K562 (cell line): ENCODE measurements at regions not wholly inside any gene's neighbourhood (a gene's known extent, or its start where the extent isn't known, plus 50 kb on each side); places are given as distances from the start of the nearest gene placed in this dataset.

Experiments used
- ATAC-seq: fragments of 200-7000 bp; cut with Tn5 transposase; 3 replicates; pipeline ENCODE4 v1.9.1; 2020; ENCODE audit warnings: moderate library complexity
- BruUV-seq: library from RNA; stranded (reverse); fragments of 400-500 nt; replicated peaks from 2 replicates; lab custom pipeline; 2021; lab: Mats Ljungman, UMichigan
- CTCF ChIA-PET: fragments of 300-600 bp; formaldehyde crosslinking; extraction: SDS; loops from one replicate; lab custom pipeline; 2021; ENCODE audit warnings: low intra/inter-chr PET ratio; lab: Yijun Ruan, JAX
- POLR2A ChIA-PET: fragments of 300-600, 350-650 bp; sonication (Branson Sonifier 250); formaldehyde crosslinking; extraction: SDS; loops from one replicate; lab custom pipeline; 2021; ENCODE audit warnings: antibody characterized with exemption, inconsistent platforms; lab: Yijun Ruan, JAX
- DNase-seq, 4 experiments: peaks; one replicate each; pipeline versions ENCODE4 v3.0.0 to v3.0.0-alpha.2; 2011 to 2018; ENCODE audit warnings: low spot score in 3 of 4, mixed read lengths in 3 of 4; ENCODE audit errors: extremely low read depth in 1 of 4
- FAIRE-seq: peaks from 2 replicates; lab custom pipeline; 2011; peaks lifted over from hg19 to GRCh38; lab: Jason Lieb, UNC
- H2AFZ ChIP-seq: 2 replicates; pipeline ENCODE4 v1.6.0; 2011; ENCODE audit warnings: low read depth, low read length, control low read depth, inconsistent platforms
- H3K27ac ChIP-seq: fragments of 200-600 bp; 3 replicates; pipeline ENCODE4 v1.8.0; 2011; ENCODE audit warnings: low read depth, mild to moderate bottlenecking, control low read depth, inconsistent platforms, low read length, moderate library complexity, mixed read lengths; ENCODE audit errors: extremely low read depth
- H3K27me3 ChIP-seq, 2 experiments: fragments of 300-600 bp in 1 of 2; 2 replicates in 1 of 2; 3 replicates in 1 of 2; pipeline versions ENCODE4 v1.6.0 to v1.8.0; 2011; ENCODE audit warnings: inconsistent platforms in 2 of 2, low read length in 2 of 2, mild to moderate bottlenecking in 1 of 2, mixed read lengths in 1 of 2, moderate library complexity in 1 of 2; ENCODE audit not compliant: control insufficient read depth in 2 of 2, insufficient read depth in 2 of 2
- H3K36me3 ChIP-seq: fragments of 300-600 bp; 3 replicates; pipeline ENCODE4 v1.8.0; 2011; ENCODE audit warnings: mild to moderate bottlenecking, low read length, inconsistent platforms; ENCODE audit not compliant: control insufficient read depth, insufficient read depth
- H3K4me1 ChIP-seq, 2 experiments: fragments of 200-600 bp in 1 of 2; replicated peaks in 1 of 2; 2 replicates in 1 of 2; 3 replicates in 1 of 2; pipeline versions ENCODE4 v1.5.1 to v1.8.0; 2011; ENCODE audit warnings: inconsistent platforms in 2 of 2, low read length in 2 of 2, mild to moderate bottlenecking in 1 of 2, mixed read lengths in 1 of 2, moderate library complexity in 1 of 2; ENCODE audit not compliant: control insufficient read depth in 2 of 2, insufficient read depth in 2 of 2
- H3K4me2 ChIP-seq: 2 replicates; pipeline ENCODE4 v1.6.1; 2011; ENCODE audit warnings: low read length, control low read depth, inconsistent platforms, mixed read lengths; ENCODE audit not compliant: insufficient read depth
- H3K4me3 ChIP-seq: fragments of 200-600 bp; sonication (generic), shearing (Covaris generic); 2 replicates; pipeline ENCODE4 v1.5.1; 2016; ENCODE audit warnings: control low read depth, inconsistent platforms
- H3K79me2 ChIP-seq: fragments of 200-600 bp; 3 replicates; pipeline ENCODE4 v1.8.0; 2011; ENCODE audit warnings: low read length, inconsistent platforms; ENCODE audit not compliant: control insufficient read depth, insufficient read depth
- H3K9ac ChIP-seq, 2 experiments: 2 replicates each; pipeline versions ENCODE4 v1.6.0 to v1.6.1; 2011; ENCODE audit warnings: low read depth in 2 of 2, low read length in 2 of 2, control low read depth in 1 of 2, inconsistent platforms in 1 of 2, mild to moderate bottlenecking in 1 of 2, mixed read lengths in 1 of 2; ENCODE audit not compliant: insufficient read depth in 1 of 2
- H3K9me1 ChIP-seq: one replicate; pipeline ENCODE4 v1.6.0; 2011; ENCODE audit warnings: inconsistent platforms, mild to moderate bottlenecking, low read length, moderate library complexity; ENCODE audit not compliant: control insufficient read depth, insufficient read depth
- H3K9me3 ChIP-seq: replicated peaks from 2 replicates; pipeline ENCODE4 v1.5.1; 2011; ENCODE audit warnings: low read depth, low read length, inconsistent platforms; ENCODE audit not compliant: control insufficient read depth, insufficient read depth
- H4K20me1 ChIP-seq: replicated peaks from 2 replicates; pipeline ENCODE4 v1.6.1; 2011; ENCODE audit warnings: low read length, inconsistent platforms, mixed read lengths; ENCODE audit not compliant: control insufficient read depth, insufficient read depth
- ELF4 ChIP-seq: fragments of 450-650 bp; formaldehyde crosslinking; IDR thresholded peaks from 2 replicates; pipeline ENCODE4 v1.4.0; 2022; ENCODE audit warnings: missing genetic modification characterization
- KAT8 ChIP-seq: fragments of 450-650 bp; IDR thresholded peaks from 2 replicates; pipeline ENCODE4 v1.6.1; 2016; ENCODE audit warnings: low read depth, mild to moderate bottlenecking
- KLF13 ChIP-seq: fragments of 450-650 bp; IDR thresholded peaks from 2 replicates; pipeline ENCODE4 v1.6.1; 2016; ENCODE audit warnings: missing genetic modification characterization, low read depth, mild to moderate bottlenecking, missing compliant biosample characterization, moderate library complexity, borderline replicate concordance
- MAFG ChIP-seq: fragments of 450-650 bp; conservative IDR thresholded peaks from 2 replicates; pipeline ENCODE4 v1.6.1; 2016; ENCODE audit warnings: missing genetic modification characterization, missing compliant biosample characterization
- NELFE ChIP-seq: IDR thresholded peaks from 2 replicates; pipeline ENCODE4 v1.6.1; 2011; ENCODE audit warnings: mild to moderate bottlenecking; ENCODE audit not compliant: insufficient read depth, insufficient read length
- RBM17 ChIP-seq: fragments of 200-400 bp; formaldehyde crosslinking; IDR thresholded peaks from 2 replicates; pipeline ENCODE4 v1.6.1; 2017; ENCODE audit warnings: low read depth, mild to moderate bottlenecking, low read length, borderline replicate concordance
- SUPT5H ChIP-seq: fragments of 450-650 bp; IDR thresholded peaks from 2 replicates; pipeline ENCODE4 v1.6.1; 2016
- YY1 ChIP-seq, 3 experiments: IDR thresholded peaks; 2 replicates each; pipeline ENCODE4 v1.6.1; 2011; ENCODE audit warnings: low read length in 2 of 3, mild to moderate bottlenecking in 2 of 3, moderate library complexity in 2 of 3, borderline replicate concordance in 1 of 3, control low read depth in 1 of 3, low read depth in 1 of 3; ENCODE audit not compliant: insufficient read depth in 3 of 3, insufficient replicate concordance in 2 of 3, control insufficient read depth in 1 of 3, insufficient read length in 1 of 3; ENCODE audit errors: extremely low read depth in 1 of 3
- ZBTB17 ChIP-seq: fragments of 450-650 bp; formaldehyde crosslinking; IDR thresholded peaks from 2 replicates; pipeline ENCODE4 v1.4.0; 2020; ENCODE audit warnings: mild to moderate bottlenecking
- ZNF408 ChIP-seq: fragments of 250-450 bp; sonication (Bioruptor Pico); IDR thresholded peaks from 2 replicates; pipeline ENCODE4 v1.4.0; 2020; ENCODE audit warnings: low read depth, mild to moderate bottlenecking, moderate library complexity
- WGBS: fragments of 100-300 bp; shearing (Covaris generic); methylation state at CpG from one replicate; pipeline ENCODE4 v1.1.6; 2016; ENCODE audit warnings: low coverage, mixed read lengths; ENCODE audit not compliant: insufficient coverage; ENCODE audit errors: missing lambda C conversion rate; 5-methylcytosine and 5-hydroxymethylcytosine counted together
- in situ Hi-C: fragments of 300-500 bp; cut with MboI; formaldehyde crosslinking; loops from 4 replicates; pipeline ENCODE4 v1.15.0; 2018; ENCODE audit warnings: inconsistent platforms, mixed read lengths
- intact Hi-C: fragments of 100-400 bp; cut with micrococcal nuclease; formaldehyde crosslinking; loops from 2 replicates; pipeline ENCODE4 v1.14.2; 2022
- TF ChIP-seq, protein P1 (sequence below): fragments of 150-350 bp; IDR thresholded peaks from 2 replicates; pipeline ENCODE4 v1.6.1; 2014; ENCODE audit warnings: low read depth, mild to moderate bottlenecking, low read length, borderline replicate concordance

DNA sequence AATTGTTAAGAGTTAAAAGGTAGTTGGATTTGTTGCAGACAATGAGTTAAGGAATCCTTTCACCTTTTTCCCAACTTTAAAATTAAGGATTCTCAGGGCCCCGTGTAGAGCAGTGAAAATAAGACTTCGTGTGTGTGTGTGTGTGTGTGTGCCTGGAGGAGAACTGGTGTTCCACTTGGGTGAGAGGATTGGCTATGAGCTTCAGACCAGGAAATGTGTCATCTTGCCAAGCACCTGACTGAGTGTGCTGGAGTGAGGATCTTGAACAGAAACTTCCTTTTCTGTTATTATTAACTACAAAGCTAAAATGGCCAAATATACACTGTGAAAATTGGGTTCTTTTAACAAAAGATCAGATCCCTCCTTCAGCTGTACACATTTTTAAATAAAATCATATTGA lies 113.1 kb upstream of the VCX2 start:
- no peaks in the 10 kb centered on the region for H3K9me1 ChIP-seq
- POLR2A ChIA-PET, result no interaction called here
- no peaks in the 10 kb centered on the region for H3K36me3 ChIP-seq
- no peaks in the 10 kb centered on the region for H3K9me3 ChIP-seq
- H3K27me3 ChIP-seq, result no peaks in the 10 kb centered on the region
- no peak for DNase-seq
- no peak overlapping the region for H3K4me3 ChIP-seq
- CTCF ChIA-PET, result no interaction called here
- H2AFZ ChIP-seq, result no peak overlapping the region
- BruUV-seq, result no TSS peak
- TF ChIP-seq, protein P1, sequence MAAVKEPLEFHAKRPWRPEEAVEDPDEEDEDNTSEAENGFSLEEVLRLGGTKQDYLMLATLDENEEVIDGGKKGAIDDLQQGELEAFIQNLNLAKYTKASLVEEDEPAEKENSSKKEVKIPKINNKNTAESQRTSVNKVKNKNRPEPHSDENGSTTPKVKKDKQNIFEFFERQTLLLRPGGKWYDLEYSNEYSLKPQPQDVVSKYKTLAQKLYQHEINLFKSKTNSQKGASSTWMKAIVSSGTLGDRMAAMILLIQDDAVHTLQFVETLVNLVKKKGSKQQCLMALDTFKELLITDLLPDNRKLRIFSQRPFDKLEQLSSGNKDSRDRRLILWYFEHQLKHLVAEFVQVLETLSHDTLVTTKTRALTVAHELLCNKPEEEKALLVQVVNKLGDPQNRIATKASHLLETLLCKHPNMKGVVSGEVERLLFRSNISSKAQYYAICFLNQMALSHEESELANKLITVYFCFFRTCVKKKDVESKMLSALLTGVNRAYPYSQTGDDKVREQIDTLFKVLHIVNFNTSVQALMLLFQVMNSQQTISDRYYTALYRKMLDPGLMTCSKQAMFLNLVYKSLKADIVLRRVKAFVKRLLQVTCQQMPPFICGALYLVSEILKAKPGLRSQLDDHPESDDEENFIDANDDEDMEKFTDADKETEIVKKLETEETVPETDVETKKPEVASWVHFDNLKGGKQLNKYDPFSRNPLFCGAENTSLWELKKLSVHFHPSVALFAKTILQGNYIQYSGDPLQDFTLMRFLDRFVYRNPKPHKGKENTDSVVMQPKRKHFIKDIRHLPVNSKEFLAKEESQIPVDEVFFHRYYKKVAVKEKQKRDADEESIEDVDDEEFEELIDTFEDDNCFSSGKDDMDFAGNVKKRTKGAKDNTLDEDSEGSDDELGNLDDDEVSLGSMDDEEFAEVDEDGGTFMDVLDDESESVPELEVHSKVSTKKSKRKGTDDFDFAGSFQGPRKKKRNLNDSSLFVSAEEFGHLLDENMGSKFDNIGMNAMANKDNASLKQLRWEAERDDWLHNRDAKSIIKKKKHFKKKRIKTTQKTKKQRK, result no peak
- TF ChIP-seq NELFE (no peak), YY1 (IDR thresholded peaks at IDR 0.05; ENCODE audit: borderline replicate concordance in 1 of 3, control insufficient read depth in 1 of 3, extremely low read depth in 1 of 3, insufficient read depth in 3 of 3, insufficient read length in 1 of 3, insufficient replicate concordance in 2 of 3, low read depth in 1 of 3, low read length in 2 of 3) (no peak), ELF4 (no peak), RBM17 (no peak), ZBTB17 (CRISPR knock-in tag) (no peak), KLF13 (tag) (no peak), KAT8 (no peak), MAFG (tag) (no peak), SUPT5H (no peak), ZNF408 (CRISPR knock-in tag) (no peak)
- no peak overlapping the region for H3K9ac ChIP-seq
- ATAC-seq, result no peak
- H3K4me1 ChIP-seq, result no peaks in the 10 kb centered on the region
- H3K27ac ChIP-seq, result no peak overlapping the region
- in situ Hi-C loops, result no loop called here
- no peak for FAIRE-seq
- H4K20me1 ChIP-seq, result no peaks in the 10 kb centered on the region
- intact Hi-C loops, result no loop called here
- 0% methylated on average over 1 of the region's 2 CpGs for WGBS
- no peaks in the 10 kb centered on the region for H3K79me2 ChIP-seq
- H3K4me2 ChIP-seq, result no peak overlapping the region
